ENCODE measurements at regions not wholly inside any gene's neighbourhood (a gene's known extent, or its start where the extent isn't known, plus 50 kb on each side); places are given as distances from the start of the nearest gene placed in this dataset.

- TF ChIP-seq CTCF (IDR thresholded peaks at IDR 0.05) (no peak), POLR2A (IDR thresholded peaks at IDR 0.05) (no peak), EP300 (IDR thresholded peaks at IDR 0.05) (no peak)
These were observed 326.6 kb upstream of the RGMA start for GRCh38 chr15:93415576-93415975.

Measured in tibial nerve (tissue), 4 donors.